ENCODE measurements at regions not wholly inside any gene's neighbourhood (a gene's known extent, or its start where the extent isn't known, plus 50 kb on each side); places are given as distances from the start of the nearest gene placed in this dataset.

DNA sequence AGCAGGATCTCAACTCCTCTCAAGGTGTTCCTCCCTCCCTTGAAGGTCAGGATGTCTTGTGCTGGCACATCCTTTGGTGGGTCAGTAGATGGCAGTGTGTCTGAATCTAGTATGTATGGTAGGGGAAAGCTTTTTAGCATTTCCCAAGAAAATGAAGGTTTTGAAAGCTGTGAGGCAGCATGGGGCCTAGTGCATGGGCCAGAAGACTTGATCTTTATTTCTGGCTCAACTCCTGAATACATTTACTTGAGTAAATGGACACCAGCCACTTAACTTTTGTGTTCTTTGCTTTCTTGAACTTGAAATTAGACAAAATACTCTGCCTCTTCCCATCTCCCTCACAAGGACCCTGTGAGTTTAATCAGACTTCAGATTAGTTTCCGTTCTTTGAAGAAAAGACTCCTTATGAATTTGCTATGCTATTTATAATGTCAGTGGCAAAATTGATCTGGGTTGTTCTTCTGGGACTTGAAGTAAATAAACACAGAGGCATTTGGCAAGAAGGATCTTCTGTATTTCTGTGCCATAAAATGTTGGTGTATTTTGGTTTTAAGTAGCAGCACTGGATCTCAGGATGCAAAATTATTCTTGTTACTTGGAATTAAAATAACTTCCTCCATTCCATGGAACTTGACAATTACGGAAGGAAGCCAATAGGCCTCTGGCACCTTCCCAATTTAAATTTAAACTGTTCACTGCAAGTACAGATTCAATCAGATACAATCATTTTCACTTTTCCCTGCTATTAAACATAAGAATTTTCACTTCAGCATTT, 288.8 kb downstream of the CASP12 start:
- no peak for TF ChIP-seq REPIN1 (tag by site-specific recombination; IDR thresholded peaks at IDR 0.05; ENCODE audit: low read depth)
- no peak for TF ChIP-seq CTCF (tag by site-specific recombination; IDR thresholded peaks at IDR 0.05)
- TF ChIP-seq, protein P1, sequence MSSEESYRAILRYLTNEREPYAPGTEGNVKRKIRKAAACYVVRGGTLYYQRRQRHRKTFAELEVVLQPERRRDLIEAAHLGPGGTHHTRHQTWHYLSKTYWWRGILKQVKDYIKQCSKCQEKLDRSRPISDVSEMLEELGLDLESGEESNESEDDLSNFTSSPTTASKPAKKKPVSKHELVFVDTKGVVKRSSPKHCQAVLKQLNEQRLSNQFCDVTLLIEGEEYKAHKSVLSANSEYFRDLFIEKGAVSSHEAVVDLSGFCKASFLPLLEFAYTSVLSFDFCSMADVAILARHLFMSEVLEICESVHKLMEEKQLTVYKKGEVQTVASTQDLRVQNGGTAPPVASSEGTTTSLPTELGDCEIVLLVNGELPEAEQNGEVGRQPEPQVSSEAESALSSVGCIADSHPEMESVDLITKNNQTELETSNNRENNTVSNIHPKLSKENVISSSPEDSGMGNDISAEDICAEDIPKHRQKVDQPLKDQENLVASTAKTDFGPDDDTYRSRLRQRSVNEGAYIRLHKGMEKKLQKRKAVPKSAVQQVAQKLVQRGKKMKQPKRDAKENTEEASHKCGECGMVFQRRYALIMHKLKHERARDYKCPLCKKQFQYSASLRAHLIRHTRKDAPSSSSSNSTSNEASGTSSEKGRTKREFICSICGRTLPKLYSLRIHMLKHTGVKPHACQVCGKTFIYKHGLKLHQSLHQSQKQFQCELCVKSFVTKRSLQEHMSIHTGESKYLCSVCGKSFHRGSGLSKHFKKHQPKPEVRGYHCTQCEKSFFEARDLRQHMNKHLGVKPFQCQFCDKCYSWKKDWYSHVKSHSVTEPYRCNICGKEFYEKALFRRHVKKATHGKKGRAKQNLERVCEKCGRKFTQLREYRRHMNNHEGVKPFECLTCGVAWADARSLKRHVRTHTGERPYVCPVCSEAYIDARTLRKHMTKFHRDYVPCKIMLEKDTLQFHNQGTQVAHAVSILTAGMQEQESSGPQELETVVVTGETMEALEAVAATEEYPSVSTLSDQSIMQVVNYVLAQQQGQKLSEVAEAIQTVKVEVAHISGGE (tag by site-specific recombination; conservative IDR thresholded peaks at IDR 0.05; ENCODE audit: low read depth): no peak
- no peak for TF ChIP-seq ZNF658 (tag by site-specific recombination; IDR thresholded peaks at IDR 0.05)
- TF ChIP-seq ZNF747 (tag by site-specific recombination; IDR thresholded peaks at IDR 0.05): no peak
- TF ChIP-seq MYNN (tag by site-specific recombination; IDR thresholded peaks at IDR 0.05; ENCODE audit: borderline replicate concordance): no peak
- TF ChIP-seq RBAK (tag by site-specific recombination; IDR thresholded peaks at IDR 0.05): no peak

Measured in HEK293 (cell line).